NB4 (cell line): ENCODE measurements at regions not wholly inside any gene's neighbourhood (a gene's known extent, or its start where the extent isn't known, plus 50 kb on each side); places are given as distances from the start of the nearest gene placed in this dataset.

Experiments
- CTCF ChIP-seq: IDR thresholded peaks from one replicate; pipeline ENCODE4 v1.5.1; 2012; ENCODE audit warnings: low read depth, low read length
- POLR2A ChIP-seq: IDR thresholded peaks from 2 replicates; pipeline ENCODE4 v1.6.1; 2011; ENCODE audit warnings: mild to moderate bottlenecking; ENCODE audit not compliant: insufficient read length; ENCODE audit errors: extremely low read depth

GRCh38 chr12:110998165-110998564 is 77.8 kb upstream of the MYL2 start:
- TF ChIP-seq CTCF: no peak
- no peak for TF ChIP-seq POLR2A
